NCI-H2196 (cell line): ENCODE measurements at regions not wholly inside any gene's neighbourhood (a gene's known extent, or its start where the extent isn't known, plus 50 kb on each side); places are given as distances from the start of the nearest gene placed in this dataset.
A peak's percentile ranks its signal among the peaks of the same experiment; 100 is the strongest.

Source experiments
- DNase-seq: peaks from one replicate; lab custom pipeline; 2025; ENCODE audit not compliant: unreplicated experiment; lab: John Stamatoyannopoulos, UW

- DNase-seq = no peak
These were observed 476.0 kb downstream of the GABRG1 start for GRCh38 chr4:45647823-45648222.

GRCh38 chr4:45646885-45647590, 476.8 kb downstream of the GABRG1 start:
- DNase-seq = no peak

GRCh38 chr4:45640281-45640680, 483.6 kb downstream of the GABRG1 start:
- DNase-seq = no peak

GRCh38 chr4:45638641-45639040, 485.2 kb downstream of the GABRG1 start:
- peak; percentile 0 for DNase-seq

- no peak for DNase-seq
These were observed 487.7 kb downstream of the GABRG1 start for GRCh38 chr4:45636175-45636574.

- DNase-seq = no peak
These were observed 494.1 kb downstream of the GABRG1 start for GRCh38 chr4:45629717-45630116.

- DNase-seq = no peak
These were observed 501.9 kb downstream of the GABRG1 start for GRCh38 chr4:45621971-45622370.

- no peak for DNase-seq
These were observed 503.0 kb downstream of the GABRG1 start for GRCh38 chr4:45620808-45621207.

GRCh38 chr4:45596379-45597101, 527.3 kb downstream of the GABRG1 start:
- DNase-seq = no peak

GRCh38 chr4:45580334-45580733, 543.5 kb downstream of the GABRG1 start:
- DNase-seq = no peak

- DNase-seq = no peak
These were observed 545.0 kb downstream of the GABRG1 start for GRCh38 chr4:45578874-45579273.

GRCh38 chr4:45576275-45576674, 547.6 kb downstream of the GABRG1 start:
- DNase-seq = no peak

GRCh38 chr4:45569619-45570018, 554.2 kb downstream of the GABRG1 start:
- DNase-seq = no peak

- no peak for DNase-seq
These were observed 555.2 kb downstream of the GABRG1 start for GRCh38 chr4:45568694-45569093.

- no peak for DNase-seq
These were observed 556.8 kb downstream of the GABRG1 start for GRCh38 chr4:45566896-45567603.

- DNase-seq = no peak
These were observed 569.4 kb downstream of the GABRG1 start for GRCh38 chr4:45554423-45554822.

- DNase-seq = no peak
These were observed 573.0 kb downstream of the GABRG1 start for GRCh38 chr4:45550766-45551366.

- no peak for DNase-seq
These were observed 584.6 kb downstream of the GABRG1 start for GRCh38 chr4:45539142-45539814.

- DNase-seq = no peak
These were observed 593.4 kb downstream of the GABRG1 start for GRCh38 chr4:45530498-45530897.

- no peak for DNase-seq
These were observed 596.7 kb downstream of the GABRG1 start for GRCh38 chr4:45527160-45527559.

GRCh38 chr4:45518832-45519231, 605.0 kb downstream of the GABRG1 start:
- no peak for DNase-seq
